ENCODE measurements at regions not wholly inside any gene's neighbourhood (a gene's known extent, or its start where the extent isn't known, plus 50 kb on each side); places are given as distances from the start of the nearest gene placed in this dataset.

- no peak for DNase-seq (ENCODE audit: extremely low read depth, low read depth, low spot score)
These were observed 146.1 kb downstream of the KLF5 start for GRCh38 chr13:73204952-73205351.

GRCh38 chr13:73201626-73202025 lies 142.8 kb downstream of the KLF5 start:
- no peak for DNase-seq (ENCODE audit: extremely low read depth, low read depth, low spot score)

- no peak for DNase-seq (ENCODE audit: extremely low read depth, low read depth, low spot score)
These were observed 140.2 kb downstream of the KLF5 start for GRCh38 chr13:73198991-73199411.

GRCh38 chr13:73195091-73195490 lies 136.3 kb downstream of the KLF5 start:
- no peak for DNase-seq (ENCODE audit: extremely low read depth, low read depth, low spot score)

DNA sequence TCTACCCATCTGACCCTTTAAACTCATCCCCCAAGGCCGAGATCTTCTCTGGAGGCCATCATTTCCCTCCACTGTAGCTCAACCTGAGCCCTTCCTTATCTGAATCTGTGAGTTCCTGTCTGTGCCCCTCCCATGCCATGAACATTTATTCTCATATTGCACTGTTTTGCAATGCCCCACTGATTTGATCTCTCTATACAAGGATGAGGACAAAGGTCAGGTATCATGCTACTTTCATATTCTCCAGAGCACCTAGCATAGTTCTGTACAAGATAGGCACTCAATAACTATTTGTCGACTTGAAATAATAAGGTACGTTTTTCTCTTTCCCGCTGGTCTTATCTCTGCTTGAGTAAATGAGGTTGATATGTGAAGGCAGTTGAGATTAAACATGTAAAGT lies 135.5 kb downstream of the KLF5 start:
- no peak for DNase-seq (ENCODE audit: extremely low read depth, low read depth, low spot score)

- DNase-seq (ENCODE audit: extremely low read depth, low read depth, low spot score) = no peak
These were observed 134.7 kb downstream of the KLF5 start for GRCh38 chr13:73193554-73193953.

GRCh38 chr13:73190477-73190876 lies 131.7 kb downstream of the KLF5 start:
- DNase-seq (ENCODE audit: extremely low read depth, low read depth, low spot score) = no peak

DNA sequence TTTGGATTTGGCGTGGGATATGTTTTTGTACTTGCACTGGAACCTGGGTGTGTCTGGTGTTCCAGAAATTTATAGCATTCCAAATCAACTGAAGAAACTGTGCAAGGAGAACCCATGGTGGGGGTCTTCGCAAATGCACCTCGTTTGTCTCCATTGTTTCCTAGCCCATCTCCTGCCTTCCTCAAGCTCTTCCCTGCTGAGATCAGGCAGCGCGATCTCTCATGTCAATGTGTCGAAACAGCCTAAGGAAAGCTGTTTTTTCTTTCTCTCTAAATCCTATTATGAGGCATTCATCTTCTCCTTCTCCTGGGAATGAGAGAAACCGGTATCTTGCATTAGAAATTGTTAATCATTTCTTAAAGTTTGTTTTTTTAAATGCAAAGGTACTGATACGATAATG lies 131.0 kb downstream of the KLF5 start:
- DNase-seq (ENCODE audit: extremely low read depth, low read depth, low spot score) = no peak

GRCh38 chr13:73189362-73189761 lies 130.6 kb downstream of the KLF5 start:
- DNase-seq (ENCODE audit: extremely low read depth, low read depth, low spot score) = no peak

- DNase-seq (ENCODE audit: extremely low read depth, low read depth, low spot score) = no peak
These were observed 128.3 kb downstream of the KLF5 start for GRCh38 chr13:73187106-73187505.

- no peak for DNase-seq (ENCODE audit: extremely low read depth, low read depth, low spot score)
These were observed 121.0 kb downstream of the KLF5 start for GRCh38 chr13:73179650-73180274.

DNA sequence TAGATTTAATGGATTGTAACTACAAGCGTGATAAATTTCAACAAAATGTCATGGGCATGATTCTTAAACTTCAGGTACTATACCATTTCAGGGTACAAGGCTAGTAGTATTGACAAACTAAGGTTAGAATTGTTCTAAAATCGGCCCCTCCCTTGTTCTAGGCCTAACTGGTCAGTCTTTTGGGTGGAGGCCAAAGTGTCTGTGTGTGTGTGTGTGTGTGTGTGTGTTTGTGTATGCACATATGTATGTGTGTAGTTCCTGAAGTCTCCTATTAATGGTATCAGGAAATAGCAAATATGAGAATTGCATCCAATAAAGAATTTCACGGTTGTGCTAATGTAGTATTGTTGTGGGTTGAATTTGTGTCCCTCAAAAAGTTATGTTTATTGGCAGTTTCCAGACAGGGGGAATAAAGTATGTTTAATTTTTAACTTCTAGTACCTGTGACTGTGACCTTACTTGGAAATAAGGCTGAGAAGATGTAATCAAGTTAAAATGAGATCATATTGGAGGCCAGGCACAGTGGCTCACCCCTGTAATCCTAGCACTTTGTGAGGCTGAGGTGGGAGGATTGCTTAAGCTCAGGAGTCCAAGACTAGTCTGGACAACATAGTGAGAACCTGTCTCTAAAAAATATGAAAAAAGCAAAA lies 119.2 kb downstream of the KLF5 start:
- DNase-seq (ENCODE audit: extremely low read depth, low read depth, low spot score) = no peak

- no peak for DNase-seq (ENCODE audit: extremely low read depth, low read depth, low spot score)
These were observed 118.2 kb downstream of the KLF5 start for GRCh38 chr13:73177017-73177416.

GRCh38 chr13:73174521-73175010 lies 115.8 kb downstream of the KLF5 start:
- no peak for DNase-seq (ENCODE audit: extremely low read depth, low read depth, low spot score)

DNA sequence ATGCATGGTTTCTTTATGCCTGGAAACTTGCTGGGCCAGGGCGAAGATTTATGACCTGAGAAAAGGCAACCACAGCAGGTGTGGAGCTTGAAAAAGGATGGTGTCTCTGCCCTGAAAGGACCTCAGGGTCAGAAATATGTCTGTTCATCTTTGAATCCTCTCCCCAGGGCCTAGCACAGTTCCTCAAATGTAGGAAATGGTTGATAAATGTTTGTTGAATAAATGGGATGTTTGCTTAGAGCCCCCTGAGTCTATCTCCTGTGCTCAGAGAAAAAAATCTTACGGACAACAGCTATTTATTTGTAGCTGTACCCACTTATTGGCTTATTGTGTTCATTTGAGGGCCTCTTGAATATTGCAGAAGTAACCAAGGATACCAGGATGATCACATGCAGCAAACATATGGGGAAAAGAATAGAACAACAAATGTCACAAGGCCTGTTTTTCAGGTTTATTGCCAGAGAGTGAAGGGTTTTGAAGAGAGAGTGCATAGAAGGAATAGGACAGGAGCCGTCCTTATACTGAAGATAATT lies 114.5 kb downstream of the KLF5 start:
- DNase-seq (ENCODE audit: extremely low read depth, low read depth, low spot score) = no peak

DNA sequence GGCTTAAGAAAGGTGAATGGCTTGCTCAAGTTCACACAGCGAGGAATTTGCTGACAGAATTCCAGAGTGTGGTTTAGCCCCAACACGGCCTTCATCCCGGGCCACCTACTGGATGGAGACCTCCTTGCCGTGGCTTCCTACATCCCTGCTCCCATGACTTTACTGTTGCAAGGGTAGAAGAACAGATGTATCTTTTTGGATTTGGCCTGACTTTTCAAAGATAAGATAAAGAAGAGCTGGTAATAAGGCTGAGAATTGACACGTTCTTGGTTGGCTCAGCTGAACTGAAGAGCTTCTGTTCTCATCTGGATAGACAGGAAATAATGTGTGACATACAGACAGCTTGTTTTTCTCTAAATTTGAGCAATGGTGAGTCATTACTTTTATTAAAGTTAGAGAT lies 113.1 kb downstream of the KLF5 start:
- DNase-seq (ENCODE audit: extremely low read depth, low read depth, low spot score) = no peak

DNA sequence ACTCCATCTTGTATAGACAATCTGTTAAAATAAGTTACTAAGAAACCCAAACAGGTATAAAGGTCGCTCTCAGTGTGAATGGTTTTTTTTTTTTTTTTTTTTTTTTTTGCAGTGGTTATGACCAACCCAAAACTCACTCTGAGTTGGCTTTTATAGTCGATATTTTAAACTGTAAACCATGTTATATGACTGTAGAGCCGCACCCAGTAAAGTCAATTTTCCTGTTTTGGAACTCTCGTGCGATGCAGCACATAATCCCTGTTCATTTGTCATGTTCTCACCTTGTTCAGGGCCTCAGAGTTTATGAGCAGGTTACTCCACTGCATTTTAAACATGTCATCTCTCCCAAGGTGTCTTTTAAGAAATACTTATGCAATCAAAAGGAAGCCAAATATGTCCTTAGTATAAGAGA lies 112.5 kb downstream of the KLF5 start:
- DNase-seq (ENCODE audit: extremely low read depth, low read depth, low spot score) = no peak

GRCh38 chr13:73169971-73170370 lies 111.2 kb downstream of the KLF5 start:
- DNase-seq (ENCODE audit: extremely low read depth, low read depth, low spot score) = no peak

DNA sequence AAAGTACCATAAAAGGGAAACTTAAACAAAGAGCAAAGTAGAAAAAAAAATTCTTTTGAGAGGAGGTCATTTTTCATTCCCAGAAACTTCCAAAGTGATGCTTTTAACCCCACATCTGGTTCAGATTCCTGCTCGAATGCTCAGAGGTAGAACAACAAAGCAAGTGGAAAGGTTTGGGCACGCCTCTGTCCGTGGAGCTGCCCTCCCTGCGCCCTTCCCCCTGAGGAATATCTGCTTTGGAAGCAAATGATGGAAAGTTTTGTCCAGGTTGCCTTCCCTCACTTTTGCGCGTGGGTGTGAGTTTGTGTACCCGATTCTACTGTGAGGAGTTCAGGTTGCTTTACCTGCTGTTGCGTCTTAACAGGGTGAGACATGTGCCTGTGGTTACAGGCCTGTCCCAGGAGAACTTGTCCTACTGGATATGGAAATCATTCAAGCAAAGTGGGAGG lies 110.2 kb downstream of the KLF5 start:
- DNase-seq (ENCODE audit: extremely low read depth, low read depth, low spot score) = no peak

- peak; percentile 47 for DNase-seq (ENCODE audit: extremely low read depth, low read depth, low spot score)
These were observed 109.6 kb downstream of the KLF5 start for GRCh38 chr13:73168226-73168952.

DNA sequence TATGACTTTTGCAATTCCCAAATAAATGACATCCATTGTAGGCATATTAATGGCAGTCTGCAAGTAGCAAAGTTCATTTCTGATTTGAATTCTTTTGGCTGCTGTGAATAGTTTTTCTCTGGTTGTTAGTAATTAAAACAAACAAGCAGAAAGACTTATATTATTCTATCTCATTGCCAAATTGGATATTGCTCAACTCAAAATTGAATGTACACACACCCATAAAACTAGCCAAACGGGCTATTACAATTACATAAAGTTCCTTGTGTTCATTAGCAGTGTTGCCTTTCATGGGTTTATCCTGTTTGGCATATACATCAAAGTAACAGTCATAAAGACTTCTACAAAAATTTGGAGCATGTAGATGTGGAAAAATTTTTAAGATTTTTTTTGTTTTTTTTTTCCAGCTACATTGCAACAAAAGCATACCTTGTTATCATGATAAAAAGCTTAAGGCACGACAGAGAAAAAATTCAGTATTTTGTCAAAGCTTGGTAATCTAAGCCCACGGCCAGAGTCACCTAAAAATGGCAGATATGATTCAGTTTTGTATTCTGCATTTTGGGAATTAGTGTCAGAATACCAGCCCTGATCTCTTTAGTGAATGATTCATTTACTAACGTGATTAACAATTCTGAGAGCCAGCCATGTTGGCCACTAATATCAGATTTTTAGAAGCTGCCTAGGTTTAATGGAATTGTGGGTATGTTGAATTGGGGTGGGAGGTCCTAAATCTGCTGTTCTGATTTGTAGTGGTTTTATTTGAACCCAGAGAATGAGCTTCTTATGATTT lies 108.4 kb downstream of the KLF5 start:
- DNase-seq (ENCODE audit: extremely low read depth, low read depth, low spot score) = no peak

Data from glomerular endothelial cell (primary cell).